Activated CD8-positive, alpha-beta memory T cell treated with anti-CD3 and anti-CD28 coated beads, Interleukin-2, amount 50 U/mL, for 24 hours (primary cell): ENCODE measurements at regions not wholly inside any gene's neighbourhood (a gene's known extent, or its start where the extent isn't known, plus 50 kb on each side); places are given as distances from the start of the nearest gene placed in this dataset.
A peak's percentile ranks its signal among the peaks of the same experiment; 100 is the strongest.
"Not testable (repeated sequence)": the region's sequence is repeated elsewhere in the genome, so short reads cannot be mapped to it uniquely, and the experiment has no call there.

Source experiments
- DNase-seq: peaks from one replicate; pipeline ENCODE4 v3.0.0-alpha.2; 2020; ENCODE audit errors: extremely low read depth

DNA sequence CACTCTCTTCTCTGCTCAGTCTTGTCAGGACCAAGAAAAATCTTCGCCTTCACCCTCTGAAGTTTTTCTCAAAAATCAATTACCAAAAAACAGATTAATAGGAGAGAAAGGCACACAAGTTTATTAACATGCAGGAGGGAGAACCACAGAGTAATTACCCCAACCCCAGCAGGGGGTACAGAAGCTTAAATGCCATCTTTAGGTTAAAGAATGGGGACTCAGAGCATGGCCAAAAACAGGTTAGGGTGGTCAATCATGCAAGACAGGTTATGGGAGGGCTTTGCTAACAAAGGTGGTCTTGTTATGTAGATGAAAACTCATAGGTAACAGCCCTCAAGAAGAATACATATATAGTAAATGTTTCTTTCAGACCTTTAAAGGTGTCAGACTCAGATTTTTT is 100.5 kb upstream of the BTN3A2 start:
- DNase-seq, result no peak

DNA sequence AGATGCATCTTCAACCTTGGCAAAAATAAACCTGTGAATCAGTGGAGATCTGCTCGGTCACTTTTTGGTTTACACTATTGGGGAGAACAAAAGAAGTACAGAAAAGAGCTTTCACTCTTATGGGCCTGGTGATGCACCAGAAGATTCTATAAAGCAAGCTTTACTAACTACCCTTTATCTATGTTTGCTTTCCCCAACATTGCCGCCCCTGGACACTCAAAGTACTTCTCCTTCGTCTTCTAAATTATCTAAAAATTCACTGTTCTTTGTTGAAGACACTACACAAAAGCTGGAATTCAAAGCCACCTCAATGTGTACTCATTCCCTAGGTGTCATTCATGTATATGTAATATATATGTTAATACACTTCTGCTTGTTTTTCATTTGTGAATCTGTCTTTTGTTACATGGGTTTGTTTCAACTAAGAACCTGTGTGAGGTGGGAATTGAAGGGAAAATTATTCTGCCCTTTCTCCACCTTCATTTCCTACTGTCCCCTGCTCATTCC is 97.9 kb upstream of the BTN3A2 start:
- DNase-seq, result no peak

DNA sequence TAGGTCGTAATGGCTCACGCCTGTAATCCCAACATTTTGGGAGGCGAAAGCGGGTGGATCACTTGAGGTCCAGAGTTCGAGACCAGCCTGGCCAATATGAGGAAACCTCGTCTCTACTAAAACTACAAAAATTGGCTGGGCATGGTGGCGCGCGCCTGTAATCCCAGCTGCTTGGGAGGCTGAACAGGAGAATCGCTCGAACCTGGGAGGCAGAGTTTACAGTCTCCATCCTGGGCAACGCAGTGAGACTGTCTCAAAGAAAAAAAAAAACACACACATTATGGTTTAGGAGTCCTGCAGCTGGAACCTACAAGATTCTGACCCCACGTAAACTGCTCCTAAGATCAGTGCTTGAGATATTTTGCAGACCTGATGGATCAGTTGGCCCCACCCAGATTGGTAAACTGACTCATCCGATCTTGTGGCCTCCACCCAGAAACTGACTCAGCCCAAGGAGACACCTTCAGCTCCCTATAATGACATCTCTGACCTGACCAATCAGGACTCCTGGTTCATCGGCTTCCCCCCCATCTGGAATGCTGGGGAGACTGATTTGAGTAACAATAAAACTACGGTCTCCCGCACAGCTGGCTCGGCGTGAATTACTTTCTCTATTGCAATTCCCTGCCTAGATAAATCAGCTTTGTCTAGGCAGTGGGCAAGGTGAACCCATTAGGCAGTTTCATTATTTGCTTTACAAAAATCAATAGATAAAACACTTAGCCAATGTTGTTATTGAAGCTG is 96.2 kb upstream of the BTN3A2 start:
- DNase-seq, result no peak

DNA sequence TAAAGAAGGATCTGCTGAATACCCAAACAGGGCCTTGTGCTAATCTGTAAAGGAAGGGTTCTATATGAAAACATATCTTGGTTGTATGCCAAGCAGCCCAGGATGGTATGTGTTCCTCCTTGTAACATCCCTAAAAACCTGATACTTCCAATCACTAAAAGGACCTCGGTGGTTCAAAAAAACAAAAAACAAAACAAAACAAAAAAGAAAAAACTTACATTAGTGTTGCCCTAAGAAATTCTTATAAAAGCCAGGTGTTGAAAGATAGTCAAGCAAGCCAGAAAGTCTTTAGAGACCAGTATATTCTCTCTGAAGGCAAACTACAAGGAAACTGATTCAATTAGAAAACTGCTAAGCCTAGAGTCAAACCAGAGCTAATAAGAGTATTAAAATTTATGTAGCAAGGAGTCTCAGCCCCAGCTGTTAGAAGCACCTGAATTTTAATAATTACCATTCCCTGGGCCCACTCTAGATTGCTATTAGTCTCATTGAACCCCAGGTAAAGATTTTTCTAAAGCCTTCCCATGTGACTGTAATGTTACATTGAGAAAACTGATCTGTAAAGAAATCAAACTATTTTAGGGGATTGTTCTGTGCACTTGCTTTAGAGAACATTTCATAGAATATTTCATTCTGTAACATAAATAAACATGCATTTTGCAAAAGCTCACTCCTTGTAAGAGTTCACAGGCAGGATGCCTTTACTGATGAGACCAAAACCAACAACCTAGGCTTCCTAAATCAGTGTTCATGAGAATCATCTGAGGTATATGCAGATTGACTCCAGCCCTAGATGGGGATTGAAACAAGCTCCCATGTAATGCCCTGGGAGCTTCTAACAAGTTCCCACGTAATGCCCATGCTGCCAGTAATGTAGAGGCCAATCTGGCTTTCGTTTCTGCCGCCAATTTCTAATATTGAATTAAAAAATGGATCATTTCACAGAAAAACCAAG is 95.2 kb upstream of the BTN3A2 start:
- DNase-seq, result no peak

DNA sequence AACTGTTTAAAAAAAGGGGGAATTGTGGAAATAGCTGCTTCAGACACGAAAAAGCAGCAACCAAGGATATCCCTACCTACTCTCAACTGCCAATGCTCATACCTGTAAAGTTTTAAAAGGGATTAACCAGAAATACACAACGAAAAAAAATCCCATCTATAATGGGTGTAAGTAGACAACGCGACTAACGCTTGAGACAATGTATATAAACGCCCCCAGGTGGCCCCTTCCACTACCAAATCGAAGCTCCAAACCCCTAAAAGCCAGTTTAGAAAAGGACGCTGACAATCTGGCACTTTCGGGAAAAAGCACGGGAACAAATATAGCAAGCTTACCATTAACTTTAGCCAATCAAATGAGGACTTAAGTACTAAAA is 94.5 kb upstream of the BTN3A2 start:
- no peak for DNase-seq

DNA sequence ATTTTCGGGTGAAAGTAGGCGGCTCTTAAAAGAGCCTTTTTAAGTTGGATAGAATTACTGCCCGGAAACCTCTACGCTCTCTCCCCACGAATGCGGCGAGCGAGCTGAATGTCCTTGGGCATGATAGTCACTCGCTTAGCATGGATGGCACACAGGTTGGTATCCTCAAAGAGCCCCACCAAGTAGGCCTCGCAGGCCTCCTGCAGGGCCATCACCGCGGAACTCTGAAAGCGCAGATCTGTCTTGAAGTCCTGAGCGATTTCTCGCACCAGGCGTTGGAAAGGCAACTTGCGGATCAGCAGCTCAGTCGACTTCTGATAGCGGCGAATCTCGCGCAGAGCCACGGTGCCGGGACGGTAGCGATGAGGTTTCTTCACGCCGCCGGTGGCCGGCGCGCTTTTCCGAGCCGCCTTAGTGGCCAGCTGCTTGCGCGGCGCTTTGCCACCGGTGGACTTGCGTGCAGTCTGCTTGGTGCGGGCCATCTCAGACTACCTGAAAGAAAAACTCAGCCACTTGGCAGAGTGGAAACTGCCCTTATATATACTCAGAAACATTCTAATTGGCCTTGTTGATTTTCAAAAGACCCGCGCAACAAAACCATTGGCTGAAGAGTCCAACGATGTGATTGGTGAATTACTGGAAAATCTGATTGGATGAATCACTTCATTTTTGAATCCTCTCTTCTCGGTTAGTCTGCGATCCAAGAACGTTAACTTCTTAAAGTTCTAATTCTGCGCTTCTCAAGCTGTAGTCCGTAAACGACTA is 93.9 kb upstream of the BTN3A2 start:
- DNase-seq, result no peak

DNA sequence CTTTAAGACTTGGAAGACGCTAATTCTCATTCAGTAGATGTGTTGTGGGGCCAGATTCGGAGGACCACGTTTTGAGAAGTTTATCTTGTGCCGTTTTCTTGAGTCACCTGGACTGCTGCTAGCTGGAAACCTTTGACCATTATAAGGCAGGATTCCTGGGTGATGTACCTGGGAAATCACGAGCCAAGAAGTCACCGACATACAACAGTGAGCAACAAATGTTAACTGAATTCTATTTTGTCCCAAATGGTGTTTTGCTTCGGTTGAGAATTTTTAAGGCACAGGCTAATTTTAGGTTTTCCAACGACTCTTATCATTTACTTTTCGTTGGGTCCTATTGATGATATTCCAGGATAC is 93.4 kb upstream of the BTN3A2 start:
- DNase-seq, result no peak

DNA sequence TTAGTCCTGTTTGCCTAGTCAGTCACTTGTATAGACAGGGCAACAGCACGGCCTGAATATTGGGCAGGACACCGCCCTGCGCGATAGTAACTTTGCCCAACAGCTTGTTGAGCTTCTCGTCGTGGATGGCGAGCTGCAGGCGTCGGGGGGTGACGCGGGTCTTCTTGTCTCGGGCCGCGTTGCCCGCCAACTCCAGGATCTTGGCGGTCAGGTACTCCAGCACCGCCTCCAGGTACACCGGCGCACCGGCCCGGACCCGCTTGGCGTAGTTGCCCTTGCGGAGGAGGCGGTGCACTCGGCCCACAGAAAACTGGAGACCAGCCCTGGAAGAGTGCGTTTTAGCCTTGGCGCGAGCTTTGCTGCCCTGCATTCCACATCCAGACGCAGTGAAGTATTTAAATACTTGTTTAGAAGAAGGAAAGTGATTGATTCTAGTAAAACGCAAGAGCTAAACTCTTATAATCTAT is 92.8 kb upstream of the BTN3A2 start:
- DNase-seq, result no peak

DNA sequence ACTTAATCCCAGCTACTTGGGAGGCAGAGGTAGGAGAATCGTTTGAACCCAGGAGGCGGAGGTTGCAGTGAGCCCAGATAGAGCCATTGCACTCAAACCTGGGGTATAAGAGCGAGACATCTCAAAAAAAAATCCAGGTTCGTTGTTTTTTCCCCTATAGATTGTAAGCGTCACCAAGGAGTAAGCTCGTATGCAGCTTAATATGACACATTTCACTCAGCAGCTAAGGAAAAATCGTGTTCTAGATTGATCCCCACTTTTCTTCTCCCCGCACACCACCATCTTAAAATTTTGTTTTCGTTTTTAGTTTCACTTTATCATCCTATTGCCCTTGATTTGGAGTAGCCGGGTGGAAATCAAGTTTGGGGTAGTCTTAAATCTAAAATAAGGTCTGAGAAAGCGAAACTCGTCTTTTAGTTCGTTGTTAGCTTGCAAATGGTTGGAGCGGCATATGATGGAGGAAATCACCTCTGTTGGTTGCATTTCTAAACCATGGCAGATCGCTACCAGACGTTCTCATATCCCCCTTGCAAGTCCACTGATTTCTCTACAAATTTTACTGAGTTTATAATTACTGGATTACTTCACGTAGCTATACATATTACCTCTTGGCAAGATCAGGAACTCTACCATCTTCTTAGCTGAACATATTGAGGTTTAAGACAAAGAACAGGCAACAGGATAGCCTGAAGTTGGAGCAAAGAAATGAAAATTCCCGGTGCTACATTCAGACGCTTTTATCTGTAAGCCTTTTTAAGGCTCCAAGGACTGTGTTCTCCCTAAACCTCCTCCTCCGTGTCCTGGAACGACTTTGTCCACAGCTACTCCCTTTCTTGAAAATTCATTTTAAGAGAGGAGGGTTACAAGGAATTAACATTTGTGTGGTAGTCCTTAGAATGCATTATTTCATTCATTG is 91.1 kb upstream of the BTN3A2 start:
- no peak for DNase-seq

DNA sequence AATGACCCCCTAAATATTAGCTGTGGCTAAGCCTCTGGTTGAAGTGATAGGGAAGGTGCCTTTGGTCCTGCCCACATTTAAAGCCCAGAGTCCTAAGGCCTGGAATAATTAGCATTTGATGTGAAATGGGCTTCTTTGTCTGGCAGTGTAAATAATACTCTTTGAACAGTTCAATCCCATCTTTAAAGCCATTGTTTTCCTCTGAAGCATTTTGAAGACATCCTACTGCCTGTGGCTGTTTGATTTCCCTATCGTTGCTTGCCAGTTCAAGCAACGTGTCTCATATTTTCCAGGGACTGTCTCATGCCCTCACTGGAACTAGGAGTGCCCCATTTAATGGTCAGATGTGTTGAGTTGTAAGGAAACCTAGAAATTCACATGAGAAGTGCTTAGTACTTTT is 89.3 kb upstream of the BTN3A2 start:
- DNase-seq, result no peak

DNA sequence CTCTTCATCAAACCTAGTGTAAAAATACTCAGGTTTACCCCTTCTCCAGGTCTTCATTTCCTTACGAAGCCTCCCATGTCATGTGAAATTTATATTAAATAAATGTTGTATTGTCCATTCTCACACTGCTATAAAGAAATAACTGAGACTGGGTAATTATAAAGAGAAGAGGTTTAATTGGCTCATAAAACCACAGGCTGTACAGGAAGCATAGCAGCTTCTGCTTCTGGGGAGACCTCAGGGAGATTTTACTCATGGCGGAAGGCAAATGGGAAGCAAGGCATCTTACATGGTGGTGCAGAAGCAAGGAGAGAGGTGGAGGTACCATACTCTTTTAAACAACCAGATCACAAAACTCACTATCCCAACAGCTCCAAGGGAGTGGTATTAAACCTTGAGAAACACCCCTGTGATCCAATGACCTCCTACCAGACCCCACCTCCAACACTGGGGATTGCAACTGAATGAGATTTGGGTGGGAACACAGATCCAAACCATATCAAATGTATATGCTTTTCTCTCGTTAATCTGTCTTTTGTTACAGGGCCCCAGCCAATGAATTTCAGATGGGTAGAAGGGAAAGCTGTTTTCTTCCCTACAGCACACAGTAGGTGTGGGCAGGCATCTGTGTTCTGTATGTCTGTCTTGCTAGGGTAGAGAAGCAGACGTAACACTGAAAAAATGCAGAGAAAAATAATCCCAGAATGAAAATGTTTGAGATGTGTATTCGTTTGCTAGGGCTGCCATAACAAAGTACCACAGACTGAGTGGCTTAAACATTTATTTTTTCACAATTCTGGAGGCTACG is 88.0 kb upstream of the BTN3A2 start:
- DNase-seq, result no peak

DNA sequence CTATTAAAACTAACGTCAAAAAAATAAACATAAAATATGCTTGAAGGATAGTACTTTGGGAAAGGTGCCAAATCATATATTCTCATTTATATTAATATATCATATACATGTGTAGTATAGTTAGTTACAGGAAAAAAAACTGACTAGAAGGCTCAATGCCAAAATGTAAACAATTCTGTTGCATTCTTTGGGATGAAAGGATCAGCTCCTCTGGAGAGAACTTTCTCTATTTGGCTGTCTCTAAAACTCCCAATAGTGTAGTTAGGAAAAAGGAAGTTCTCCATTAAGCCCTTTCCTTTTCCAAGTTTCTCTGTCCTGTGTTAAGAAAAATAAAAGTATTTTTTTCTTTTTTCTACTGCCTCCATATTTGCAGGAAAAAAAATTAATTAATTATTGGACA is 86.5 kb upstream of the BTN3A2 start:
- no peak for DNase-seq

DNA sequence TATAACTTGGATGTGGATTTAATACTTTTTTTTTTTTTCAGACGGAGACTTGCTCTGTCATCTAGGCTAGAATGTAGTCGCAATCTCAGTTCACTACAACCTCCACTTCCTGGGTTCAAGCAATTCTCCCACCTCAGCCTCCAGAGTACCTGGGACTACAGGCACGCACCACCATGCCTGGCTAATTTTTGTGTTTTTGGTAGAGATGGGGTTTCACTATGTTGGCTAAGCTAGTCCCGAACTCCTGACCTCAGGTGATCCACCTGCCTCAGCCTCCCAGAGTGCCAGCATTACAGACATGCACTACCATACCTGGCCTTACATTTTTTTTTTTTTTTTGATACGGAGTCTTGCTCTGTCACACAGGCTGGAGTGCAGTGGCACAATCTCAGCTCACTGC is 85.6 kb upstream of the BTN3A2 start:
- not testable (repeated sequence) for DNase-seq

DNA sequence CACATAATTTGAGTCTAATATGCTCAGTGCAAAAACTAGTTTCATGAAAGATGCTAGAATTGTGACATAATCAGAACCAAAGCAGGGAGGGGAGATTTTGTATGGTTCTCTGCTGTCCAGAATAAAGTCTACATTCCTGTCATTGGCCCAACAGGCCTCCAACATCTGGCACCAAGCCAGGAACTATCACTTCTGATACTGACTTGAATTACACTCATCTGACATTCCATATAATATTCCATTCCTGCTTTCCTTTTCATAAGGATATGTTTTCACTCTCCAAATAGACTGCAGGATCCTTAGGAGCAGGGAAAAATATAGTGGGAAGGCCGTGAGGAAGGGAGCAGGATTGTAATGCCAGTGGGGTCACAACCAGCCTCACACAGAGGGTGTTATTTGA is 84.6 kb upstream of the BTN3A2 start:
- DNase-seq, result no peak

DNA sequence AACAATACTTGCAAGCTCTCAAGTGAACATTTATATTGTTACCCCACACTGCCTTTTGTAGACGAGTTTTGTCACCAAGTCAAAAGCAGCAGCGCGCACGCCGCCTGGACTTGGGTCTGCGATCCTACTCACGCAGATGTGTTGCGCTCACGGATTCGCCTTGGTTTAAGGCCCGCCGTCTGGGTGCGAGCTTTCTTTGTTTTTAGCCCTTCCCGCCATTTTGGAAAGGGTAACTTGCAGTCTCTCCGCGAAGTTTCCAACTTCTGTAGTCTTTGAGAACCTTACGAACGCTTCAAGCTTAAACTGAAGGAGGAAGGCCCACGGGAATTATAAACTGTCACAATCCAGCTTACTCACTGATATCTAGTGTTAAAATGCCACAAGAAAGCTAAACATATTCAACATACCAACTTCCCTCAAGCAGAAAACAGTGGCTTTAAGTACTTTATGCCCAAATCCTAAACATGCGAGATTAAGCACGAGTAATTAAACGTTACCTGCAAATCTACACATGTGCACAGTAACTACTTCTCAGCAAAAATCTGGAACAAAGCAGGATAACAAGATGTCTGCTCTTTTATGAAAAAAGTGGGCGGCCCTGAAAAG is 80.4 kb upstream of the BTN3A2 start:
- no peak for DNase-seq

DNA sequence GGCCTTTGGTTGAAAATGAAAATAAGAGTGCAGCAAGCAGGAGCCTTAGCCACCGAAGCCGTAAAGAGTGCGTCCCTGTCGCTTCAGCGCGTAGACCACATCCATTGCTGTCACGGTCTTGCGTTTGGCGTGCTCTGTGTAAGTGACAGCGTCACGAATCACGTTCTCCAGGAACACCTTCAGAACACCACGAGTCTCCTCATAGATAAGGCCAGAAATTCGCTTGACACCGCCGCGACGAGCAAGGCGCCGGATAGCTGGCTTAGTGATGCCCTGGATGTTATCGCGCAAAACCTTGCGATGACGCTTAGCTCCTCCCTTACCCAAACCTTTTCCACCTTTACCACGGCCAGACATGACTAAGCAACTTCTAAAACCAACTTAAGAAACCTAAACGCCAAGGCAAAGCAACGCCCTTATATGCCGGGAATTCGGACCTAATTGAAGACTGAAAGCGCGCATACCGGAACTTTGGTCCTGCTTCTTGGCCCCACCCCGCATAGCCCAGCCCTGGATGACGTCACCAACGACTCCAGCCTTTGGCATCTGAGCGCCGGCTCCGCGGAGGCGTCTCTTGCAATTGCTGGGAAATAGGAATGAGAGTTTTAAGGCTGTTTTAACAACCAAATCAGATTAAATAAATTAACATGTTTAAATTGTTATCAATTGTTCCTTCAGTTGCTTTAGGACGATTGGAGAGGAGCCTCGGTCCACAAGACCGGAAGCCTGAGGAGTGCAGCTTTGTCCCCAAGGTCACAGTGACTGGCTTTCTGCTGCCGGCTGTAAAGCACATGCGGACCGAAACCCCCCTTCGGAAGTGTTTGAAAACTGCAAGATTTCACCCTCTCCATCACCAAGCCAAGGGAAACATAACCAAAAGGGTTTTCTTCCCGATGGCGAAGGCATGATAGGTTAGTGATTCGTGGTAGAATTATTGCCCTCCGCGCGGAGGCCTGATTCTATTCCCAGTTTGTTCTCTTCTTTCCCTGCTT is 79.6 kb upstream of the BTN3A2 start:
- DNase-seq, result peak; percentile 94

DNA sequence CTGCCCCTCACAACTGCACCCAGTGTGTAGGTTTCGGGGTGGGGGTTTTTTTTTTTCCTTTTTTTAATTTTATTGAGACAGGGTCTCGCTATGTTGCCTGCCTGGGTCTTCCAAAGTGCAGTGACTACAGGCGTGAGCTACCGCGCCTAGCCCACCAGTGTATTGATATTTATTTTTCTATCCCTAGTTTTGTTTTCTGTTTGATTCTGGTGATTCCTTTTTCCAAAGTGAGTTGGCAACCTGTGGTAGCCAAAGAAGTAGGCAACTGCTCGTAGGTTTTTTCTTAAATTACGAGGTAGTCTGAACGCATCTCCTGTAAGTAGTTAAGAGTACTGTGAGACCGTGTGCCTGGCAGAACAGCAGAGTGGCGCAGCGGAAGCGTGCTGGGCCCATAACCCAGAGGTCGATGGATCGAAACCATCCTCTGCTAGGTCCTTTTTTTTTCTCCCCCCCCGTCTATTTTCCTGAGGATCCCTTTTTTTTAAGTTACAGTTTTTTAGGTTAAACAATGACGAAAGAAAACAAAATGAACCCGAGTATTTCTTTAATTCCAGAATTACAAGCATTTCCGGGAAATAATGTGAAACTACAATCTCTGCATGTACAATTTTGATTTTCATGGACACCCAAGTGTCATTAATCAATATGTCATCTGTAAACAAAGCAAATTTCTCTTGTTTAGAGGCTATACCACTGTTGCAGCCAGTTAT is 78.7 kb upstream of the BTN3A2 start:
- DNase-seq, result peak; percentile 53

DNA sequence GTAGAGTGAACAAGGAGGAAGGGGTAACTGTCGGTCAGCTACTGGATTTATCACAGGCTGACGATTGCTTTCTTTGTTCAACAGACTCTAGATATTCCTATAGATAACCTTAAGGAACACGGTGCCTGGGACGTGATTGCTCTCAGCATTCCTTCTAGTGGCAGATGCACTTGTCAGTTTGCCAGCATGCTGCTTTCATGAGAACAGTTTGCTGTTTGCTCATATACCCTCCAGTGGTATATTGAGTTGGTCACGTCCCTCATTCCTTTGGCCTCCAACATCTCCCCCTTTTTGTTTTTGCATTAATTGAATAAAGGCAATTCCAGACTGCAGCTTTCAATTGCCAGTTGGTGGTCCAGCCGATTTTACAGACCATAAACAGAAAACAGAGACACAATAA is 76.8 kb upstream of the BTN3A2 start:
- no peak for DNase-seq
